ENCODE measurements at regions not wholly inside any gene's neighbourhood (a gene's known extent, or its start where the extent isn't known, plus 50 kb on each side); places are given as distances from the start of the nearest gene placed in this dataset.
A peak's percentile ranks its signal among the peaks of the same experiment; 100 is the strongest.

- Histone ChIP-seq H3K27me3 (ENCODE audit: insufficient read depth, low read length, poor library complexity, severe bottlenecking) (no peaks in the 10 kb centered on the region), H3K36me3 (ENCODE audit: insufficient read depth, low read length) (no peaks in the 10 kb centered on the region), H3K4me3 (ENCODE audit: low read length) (no peak overlapping the region), H3K9me3 (ENCODE audit: low read length) (no peaks in the 10 kb centered on the region), H3K4me1 (ENCODE audit: insufficient read depth, low read length) (peaks cover 4% of the 10 kb centered on the region), H3K27ac (ENCODE audit: low read depth, low read length) (peak overlapping the region; percentile 62)
- POLR2A ChIA-PET, result no interaction called here
- peaks cover 0 to 2% of the 10 kb centered on the region in 2 donors for H3K27me3 Mint-ChIP-seq
- H3K36me3 Mint-ChIP-seq, result peaks cover 0 to 3% (median 0%) of the 10 kb centered on the region in 3 donors
- H3K4me1 Mint-ChIP-seq, result no peaks in the 10 kb centered on the region
- DNase-seq, result no peak
- no peak overlapping the region for H3K4me3 Mint-ChIP-seq
- no peak overlapping the region for H3K27ac Mint-ChIP-seq
- CTCF ChIA-PET, result no interaction called here
- no peaks in the 10 kb centered on the region for H3K9me3 Mint-ChIP-seq
Observed at GRCh38 chr21:14762734-14763694, 216.9 kb upstream of the SAMSN1 start.

DNA sequence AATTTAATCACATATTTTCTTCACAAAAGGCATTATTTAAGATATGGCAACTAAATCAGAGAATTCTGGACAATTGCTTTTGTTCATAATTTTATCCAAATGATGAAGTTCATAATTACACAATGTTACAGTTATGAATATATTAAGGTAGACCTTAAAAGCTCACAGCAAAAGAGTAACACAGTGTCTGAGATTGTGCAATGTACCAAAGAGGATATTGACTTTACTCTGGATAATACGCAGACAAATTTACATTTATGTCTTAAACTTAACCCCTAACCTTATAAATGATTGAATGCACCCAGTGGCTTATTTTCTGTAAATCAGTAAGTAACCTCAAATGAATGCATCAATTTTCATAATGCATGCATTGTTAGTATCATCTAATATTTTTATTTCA is 216.2 kb upstream of the SAMSN1 start:
- H3K9me3 Mint-ChIP-seq, result no peaks in the 10 kb centered on the region
- no peaks in the 10 kb centered on the region for H3K36me3 ChIP-seq (ENCODE audit: insufficient read depth, low read length)
- ChIA-PET CTCF (no interaction called here), POLR2A (no interaction called here)
- H3K27ac Mint-ChIP-seq, result no peak overlapping the region
- peak overlapping the region; percentile 62 for H3K27ac ChIP-seq (ENCODE audit: low read depth, low read length)
- H3K36me3 Mint-ChIP-seq, result peaks cover 0 to 3% (median 0%) of the 10 kb centered on the region in 3 donors
- H3K27me3 Mint-ChIP-seq, result peaks cover 0 to 2% of the 10 kb centered on the region in 2 donors
- DNase-seq, result no peak
- H3K4me3 ChIP-seq (ENCODE audit: low read length), result no peak overlapping the region
- H3K4me1 ChIP-seq (ENCODE audit: insufficient read depth, low read length), result peaks cover 4% of the 10 kb centered on the region
- H3K9me3 ChIP-seq (ENCODE audit: low read length), result no peaks in the 10 kb centered on the region
- H3K4me3 Mint-ChIP-seq, result no peak overlapping the region
- H3K27me3 ChIP-seq (ENCODE audit: insufficient read depth, low read length, poor library complexity, severe bottlenecking), result no peaks in the 10 kb centered on the region
- H3K4me1 Mint-ChIP-seq, result no peaks in the 10 kb centered on the region

DNA sequence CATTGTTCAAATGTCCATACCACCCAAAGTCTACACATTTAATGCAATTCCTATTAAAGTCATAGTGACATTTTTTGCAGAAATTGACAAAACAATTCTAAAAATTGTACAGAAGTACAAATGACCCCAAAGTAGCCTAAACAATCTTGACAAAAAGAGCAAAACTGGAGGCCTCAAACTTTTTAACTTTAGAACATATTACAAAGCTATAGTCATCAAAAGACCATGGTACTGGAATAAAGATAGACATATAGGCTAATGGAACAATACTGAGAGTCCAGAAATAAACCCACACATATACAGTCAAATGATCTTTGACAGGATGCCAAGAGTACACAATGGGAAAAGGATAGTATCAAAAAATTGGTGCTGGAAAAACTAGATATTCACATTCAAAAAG is 213.2 kb upstream of the SAMSN1 start:
- H3K36me3 ChIP-seq (ENCODE audit: insufficient read depth, low read length), result no peaks in the 10 kb centered on the region
- ChIA-PET POLR2A (no interaction called here), CTCF (no interaction called here)
- H3K9me3 ChIP-seq (ENCODE audit: low read length), result no peaks in the 10 kb centered on the region
- Mint-ChIP-seq H3K9me3 (no peaks in the 10 kb centered on the region), H3K4me1 (no peaks in the 10 kb centered on the region), H3K36me3 (peaks cover 0 to 3% (median 0%) of the 10 kb centered on the region in 3 donors), H3K27ac (no peak overlapping the region), H3K27me3 (no peaks in the 10 kb centered on the region), H3K4me3 (no peak overlapping the region)
- peaks cover 4% of the 10 kb centered on the region for H3K4me1 ChIP-seq (ENCODE audit: insufficient read depth, low read length)
- H3K27ac ChIP-seq (ENCODE audit: low read depth, low read length), result no peak overlapping the region
- no peak overlapping the region for H3K4me3 ChIP-seq (ENCODE audit: low read length)
- no peak for DNase-seq
- no peaks in the 10 kb centered on the region for H3K27me3 ChIP-seq (ENCODE audit: insufficient read depth, low read length, poor library complexity, severe bottlenecking)

DNA sequence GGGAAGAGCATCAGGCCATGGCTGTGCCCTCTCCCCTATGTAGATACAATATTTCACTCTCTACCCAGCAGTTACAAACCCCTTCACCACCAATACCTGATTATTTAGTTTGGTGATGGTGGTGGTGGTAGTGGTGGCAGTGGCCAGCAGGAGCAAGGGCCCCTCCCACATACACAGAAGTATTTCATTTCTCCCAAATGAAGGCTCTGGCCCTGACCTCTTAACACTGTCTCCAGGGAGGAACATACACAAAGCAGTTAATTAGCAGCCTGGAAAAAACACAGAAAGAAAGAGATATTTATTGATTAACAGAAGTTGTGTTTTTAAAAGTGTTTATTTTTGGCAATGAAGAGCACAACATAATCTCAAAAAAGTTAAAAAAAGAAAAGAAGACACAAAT is 212.7 kb upstream of the SAMSN1 start:
- no peaks in the 10 kb centered on the region for H3K36me3 ChIP-seq (ENCODE audit: insufficient read depth, low read length)
- no peaks in the 10 kb centered on the region for H3K27me3 ChIP-seq (ENCODE audit: insufficient read depth, low read length, poor library complexity, severe bottlenecking)
- H3K9me3 Mint-ChIP-seq, result no peaks in the 10 kb centered on the region
- H3K4me3 ChIP-seq (ENCODE audit: low read length), result no peak overlapping the region
- no peaks in the 10 kb centered on the region for H3K4me1 Mint-ChIP-seq
- no peaks in the 10 kb centered on the region for H3K27me3 Mint-ChIP-seq
- POLR2A ChIA-PET, result no interaction called here
- peaks cover 0 to 3% (median 0%) of the 10 kb centered on the region in 3 donors for H3K36me3 Mint-ChIP-seq
- no peak overlapping the region for H3K27ac ChIP-seq (ENCODE audit: low read depth, low read length)
- CTCF ChIA-PET, result no interaction called here
- H3K4me1 ChIP-seq (ENCODE audit: insufficient read depth, low read length), result peaks cover 4% of the 10 kb centered on the region
- H3K27ac Mint-ChIP-seq, result no peak overlapping the region
- no peaks in the 10 kb centered on the region for H3K9me3 ChIP-seq (ENCODE audit: low read length)
- no peak for DNase-seq
- H3K4me3 Mint-ChIP-seq, result no peak overlapping the region

GRCh38 chr21:14757533-14758327 is 211.6 kb upstream of the SAMSN1 start:
- H3K9me3 ChIP-seq (ENCODE audit: low read length), result no peaks in the 10 kb centered on the region
- H3K27ac ChIP-seq (ENCODE audit: low read depth, low read length), result no peak overlapping the region
- no peak for DNase-seq
- H3K4me1 ChIP-seq (ENCODE audit: insufficient read depth, low read length), result peaks cover under 1% of the 10 kb centered on the region
- POLR2A ChIA-PET, result no interaction called here
- Mint-ChIP-seq H3K4me1 (no peaks in the 10 kb centered on the region), H3K27ac (no peak overlapping the region), H3K36me3 (peaks cover 0 to 3% (median 0%) of the 10 kb centered on the region in 3 donors), H3K4me3 (no peak overlapping the region), H3K27me3 (no peaks in the 10 kb centered on the region), H3K9me3 (no peaks in the 10 kb centered on the region)
- CTCF ChIA-PET, result no interaction called here
- H3K4me3 ChIP-seq (ENCODE audit: low read length), result no peak overlapping the region
- no peaks in the 10 kb centered on the region for H3K27me3 ChIP-seq (ENCODE audit: insufficient read depth, low read length, poor library complexity, severe bottlenecking)
- H3K36me3 ChIP-seq (ENCODE audit: insufficient read depth, low read length), result no peaks in the 10 kb centered on the region

GRCh38 chr21:14755086-14755485 is 209.0 kb upstream of the SAMSN1 start:
- H3K36me3 Mint-ChIP-seq, result no peaks in the 10 kb centered on the region
- POLR2A ChIA-PET, result no interaction called here
- no peaks in the 10 kb centered on the region for H3K4me1 Mint-ChIP-seq
- peaks cover 1 to 2% of the 10 kb centered on the region in 2 donors for H3K27me3 Mint-ChIP-seq
- Histone ChIP-seq H3K4me3 (ENCODE audit: low read length) (no peak overlapping the region), H3K4me1 (ENCODE audit: insufficient read depth, low read length) (no peaks in the 10 kb centered on the region), H3K9me3 (ENCODE audit: low read length) (no peaks in the 10 kb centered on the region), H3K36me3 (ENCODE audit: insufficient read depth, low read length) (no peaks in the 10 kb centered on the region), H3K27ac (ENCODE audit: low read depth, low read length) (peak overlapping the region; percentile 14), H3K27me3 (ENCODE audit: insufficient read depth, low read length, poor library complexity, severe bottlenecking) (no peaks in the 10 kb centered on the region)
- CTCF ChIA-PET, result no interaction called here
- H3K9me3 Mint-ChIP-seq, result no peaks in the 10 kb centered on the region
- DNase-seq, result no peak
- H3K27ac Mint-ChIP-seq, result no peak overlapping the region
- H3K4me3 Mint-ChIP-seq, result no peak overlapping the region

DNA sequence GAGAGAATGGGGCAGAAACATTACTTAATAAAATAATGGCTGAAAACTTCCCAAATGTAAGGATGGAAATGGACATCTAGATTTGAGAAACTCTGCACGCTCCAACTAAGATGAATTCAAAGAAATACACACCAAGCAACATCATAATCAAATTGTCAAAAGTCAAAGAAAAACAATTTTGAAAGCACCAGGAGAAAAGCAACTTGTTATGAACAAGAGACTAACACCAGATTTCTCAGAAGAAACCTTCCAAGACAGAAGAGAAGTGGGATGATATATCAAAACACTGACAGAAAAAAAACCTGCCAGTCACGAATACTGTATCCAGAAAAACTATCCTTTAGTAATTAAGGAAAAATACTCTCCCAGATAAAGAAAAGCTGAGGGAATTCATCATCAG is 208.6 kb upstream of the SAMSN1 start:
- no peaks in the 10 kb centered on the region for H3K36me3 ChIP-seq (ENCODE audit: insufficient read depth, low read length)
- H3K27ac ChIP-seq (ENCODE audit: low read depth, low read length), result peak overlapping the region; percentile 14
- no peaks in the 10 kb centered on the region for H3K4me1 ChIP-seq (ENCODE audit: insufficient read depth, low read length)
- Mint-ChIP-seq H3K27me3 (peaks cover 1 to 6% of the 10 kb centered on the region in 2 donors), H3K27ac (no peak overlapping the region), H3K9me3 (no peaks in the 10 kb centered on the region), H3K4me3 (no peak overlapping the region), H3K36me3 (no peaks in the 10 kb centered on the region), H3K4me1 (no peaks in the 10 kb centered on the region)
- no peak for DNase-seq
- CTCF ChIA-PET, result no interaction called here
- H3K27me3 ChIP-seq (ENCODE audit: insufficient read depth, low read length, poor library complexity, severe bottlenecking), result no peaks in the 10 kb centered on the region
- no peak overlapping the region for H3K4me3 ChIP-seq (ENCODE audit: low read length)
- no peaks in the 10 kb centered on the region for H3K9me3 ChIP-seq (ENCODE audit: low read length)
- POLR2A ChIA-PET, result no interaction called here

DNA sequence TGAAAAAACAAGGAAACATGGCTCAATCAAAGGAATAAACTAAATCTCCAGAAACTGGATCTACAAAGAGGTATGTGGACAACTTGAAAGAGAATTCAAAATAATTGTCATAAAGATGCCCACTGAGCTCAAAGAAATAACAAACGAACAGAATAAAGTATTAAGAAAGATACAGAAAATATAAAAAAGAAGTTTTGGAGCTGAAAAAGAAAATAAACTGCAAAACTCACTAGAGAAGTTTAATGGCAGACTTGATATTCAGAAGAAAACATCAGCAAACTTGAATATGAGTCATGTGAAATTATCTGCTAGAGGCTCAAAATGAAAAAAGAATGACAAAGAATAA is 208.1 kb upstream of the SAMSN1 start:
- CTCF ChIA-PET, result interaction anchor here (0.7 kb wide), 1 partner anchor 20 kb away, joined by 3 read pairs; no protein-coding TSS in a partner anchor
- no peaks in the 10 kb centered on the region for H3K9me3 Mint-ChIP-seq
- no peaks in the 10 kb centered on the region for H3K4me1 Mint-ChIP-seq
- POLR2A ChIA-PET, result no interaction called here
- H3K9me3 ChIP-seq (ENCODE audit: low read length), result no peaks in the 10 kb centered on the region
- H3K27me3 Mint-ChIP-seq, result peaks cover 1 to 6% of the 10 kb centered on the region in 2 donors
- peak overlapping the region; percentile 76 for H3K27ac ChIP-seq (ENCODE audit: low read depth, low read length)
- H3K36me3 Mint-ChIP-seq, result no peaks in the 10 kb centered on the region
- H3K4me1 ChIP-seq (ENCODE audit: insufficient read depth, low read length), result no peaks in the 10 kb centered on the region
- no peak overlapping the region for H3K4me3 ChIP-seq (ENCODE audit: low read length)
- no peak overlapping the region for H3K27ac Mint-ChIP-seq
- no peak overlapping the region for H3K4me3 Mint-ChIP-seq
- H3K36me3 ChIP-seq (ENCODE audit: insufficient read depth, low read length), result no peaks in the 10 kb centered on the region
- no peak for DNase-seq
- no peaks in the 10 kb centered on the region for H3K27me3 ChIP-seq (ENCODE audit: insufficient read depth, low read length, poor library complexity, severe bottlenecking)

Measured in CD8-positive, alpha-beta memory T cell (primary cell).